ENCODE measurements at regions not wholly inside any gene's neighbourhood (a gene's known extent, or its start where the extent isn't known, plus 50 kb on each side); places are given as distances from the start of the nearest gene placed in this dataset.

- Histone ChIP-seq H3K4me3 (replicated peaks in 1 of 2; ENCODE audit: low read depth in 1 of 2, low read length in 2 of 2) (no peak overlapping the region), H3K36me3 (ENCODE audit: control insufficient read depth in 1 of 2, insufficient read depth in 2 of 2, low read length in 2 of 2) (no peaks in the 10 kb centered on the region), H3K27me3 (ENCODE audit: insufficient read depth, low read length) (no peaks in the 10 kb centered on the region), H3K9ac (ENCODE audit: low read length) (no peak overlapping the region), H4K20me1 (ENCODE audit: insufficient read depth) (no peaks in the 10 kb centered on the region), H2AFZ (ENCODE audit: low read depth, low read length, poor library complexity, severe bottlenecking) (no peak overlapping the region), H3K27ac (ENCODE audit: low read depth, low read length) (no peak overlapping the region), H3K79me2 (ENCODE audit: insufficient read depth, low read length) (no peaks in the 10 kb centered on the region), H3K4me1 (ENCODE audit: control insufficient read depth in 1 of 2, insufficient read depth in 2 of 2, low read length in 2 of 2) (no peaks in the 10 kb centered on the region), H3K9me3 (ENCODE audit: control insufficient read depth in 1 of 2, insufficient read depth in 1 of 2, low read depth in 1 of 2, low read length in 2 of 2) (peaks cover 4 to 25% of the 10 kb centered on the region in 2 experiments; a peak in 2 of 4 replicates), H3K4me2 (ENCODE audit: low read length) (no peak overlapping the region), H3K9me2 (ENCODE audit: insufficient read depth) (no peaks in the 10 kb centered on the region)
- POLR2A ChIA-PET, result no interaction called here
- TF ChIP-seq POLR2A (IDR thresholded peaks at IDR 0.05; ENCODE audit: borderline replicate concordance, extremely low read depth, insufficient read depth, insufficient read length) (no peak), YY1 (IDR thresholded peaks at IDR 0.05; ENCODE audit: extremely low read depth, insufficient replicate concordance, low read depth, low read length) (no peak), MAX (IDR thresholded peaks at IDR 0.05) (no peak), REST (IDR thresholded peaks at IDR 0.05; ENCODE audit: low read depth) (no peak), EZH2 (IDR thresholded peaks at IDR 0.05) (no peak), ATF3 (IDR thresholded peaks at IDR 0.05) (no peak), SIN3A (IDR thresholded peaks at IDR 0.05; ENCODE audit: low read depth) (no peak), RAD21 (IDR thresholded peaks at IDR 0.05; ENCODE audit: low read depth) (no peak), ZFX (IDR thresholded peaks at IDR 0.05) (no peak), TCF7L2 (IDR thresholded peaks at IDR 0.05; ENCODE audit: borderline replicate concordance, extremely low read depth, insufficient read depth, insufficient read length) (no peak), EGR1 (IDR thresholded peaks at IDR 0.05; ENCODE audit: low read depth) (no peak), SRF (IDR thresholded peaks at IDR 0.05; ENCODE audit: low read depth) (no peak), JUND (IDR thresholded peaks at IDR 0.05) (no peak)
- no peak for DNase-seq (ENCODE audit: low read depth, low spot score)
- intact Hi-C loops (cut with micrococcal nuclease), result no loop called here
- RAD21 ChIA-PET (ENCODE audit: low non-redundant PET in 1 of 2, low total read pairs in 2 of 2, uncharacterized antibody in 2 of 2, unreplicated experiment in 2 of 2), result no interaction called here
- no peak for ATAC-seq
- CTCF ChIA-PET, result no interaction called here
- BruUV-seq (replicated peaks), result no TSS peak
Observed at GRCh38 chr7:54278847-54279246, 263.3 kb upstream of the VSTM2A start.

Measured in HCT116 (cell line).